GF-D8 (cell line): ENCODE measurements at regions not wholly inside any gene's neighbourhood (a gene's known extent, or its start where the extent isn't known, plus 50 kb on each side); places are given as distances from the start of the nearest gene placed in this dataset.
"Not testable (repeated sequence)": the region's sequence is repeated elsewhere in the genome, so short reads cannot be mapped to it uniquely, and the experiment has no call there.

Experiments used
- DNase-seq: peaks from one replicate; lab custom pipeline; 2025; lab: John Stamatoyannopoulos, UW

GRCh38 chr11:91147885-91148284 lies 925.0 kb upstream of the CHORDC1 start:
- DNase-seq: no peak

DNA sequence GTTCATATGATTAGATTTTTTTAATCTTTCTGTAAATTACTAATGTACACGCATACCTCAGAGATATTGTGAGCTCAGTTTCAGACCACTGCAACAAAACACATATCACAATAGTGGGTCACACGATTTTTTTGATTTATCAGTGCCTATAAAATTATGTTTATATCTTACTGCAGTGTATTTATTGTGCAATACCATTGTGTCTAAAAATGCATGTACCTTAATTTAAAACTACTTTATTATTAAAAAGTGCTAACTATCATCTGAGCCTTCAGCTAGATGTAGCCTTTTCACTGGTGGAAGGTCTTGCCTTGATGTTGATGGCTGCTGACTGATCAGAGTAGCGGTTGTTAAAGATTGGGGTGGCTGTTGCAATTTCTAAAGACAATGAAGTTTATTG lies 918.8 kb upstream of the CHORDC1 start:
- DNase-seq: no peak

- no peak for DNase-seq
Measured at GRCh38 chr11:91136631-91137030, 913.8 kb upstream of the CHORDC1 start.

DNA sequence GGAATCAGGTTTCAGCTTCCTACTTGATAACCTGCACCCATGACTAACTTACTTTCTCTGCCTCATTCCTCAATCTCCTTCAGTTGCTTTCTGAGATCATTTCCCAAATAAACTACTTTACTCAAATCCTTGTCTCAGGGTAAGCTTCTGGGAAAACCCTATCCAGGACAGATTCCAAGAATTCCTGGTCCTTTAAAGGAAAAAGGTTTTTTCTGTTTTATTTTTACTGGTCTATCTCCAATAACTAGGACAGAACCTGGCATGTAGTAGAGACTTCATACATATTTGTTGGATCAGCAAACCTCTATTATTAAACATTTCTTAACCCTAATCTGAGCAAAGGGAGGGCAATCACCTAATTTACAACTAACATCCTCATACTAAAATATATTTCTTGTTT lies 910.5 kb upstream of the CHORDC1 start:
- no peak for DNase-seq

GRCh38 chr11:91129596-91129995 lies 906.7 kb upstream of the CHORDC1 start:
- DNase-seq: no peak

DNA sequence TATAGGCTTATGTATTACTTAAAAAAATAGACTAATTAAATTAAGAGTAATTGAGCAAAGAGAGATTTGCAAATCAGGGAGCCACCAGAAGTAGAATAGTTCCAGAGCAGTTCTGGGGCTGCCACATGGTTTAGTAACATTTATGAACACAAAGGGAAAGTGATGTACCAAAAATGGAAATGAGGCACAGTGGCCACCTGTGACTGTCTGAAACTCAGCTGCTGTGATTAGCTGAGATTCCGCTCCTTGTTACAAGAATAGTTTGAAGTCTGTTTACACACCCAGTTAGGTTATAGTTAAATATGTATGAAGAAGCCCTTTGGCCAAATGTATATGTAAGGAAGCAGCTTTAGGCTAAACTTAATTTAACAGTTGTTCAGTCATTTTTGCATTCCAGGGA lies 901.5 kb upstream of the CHORDC1 start:
- DNase-seq: no peak

DNA sequence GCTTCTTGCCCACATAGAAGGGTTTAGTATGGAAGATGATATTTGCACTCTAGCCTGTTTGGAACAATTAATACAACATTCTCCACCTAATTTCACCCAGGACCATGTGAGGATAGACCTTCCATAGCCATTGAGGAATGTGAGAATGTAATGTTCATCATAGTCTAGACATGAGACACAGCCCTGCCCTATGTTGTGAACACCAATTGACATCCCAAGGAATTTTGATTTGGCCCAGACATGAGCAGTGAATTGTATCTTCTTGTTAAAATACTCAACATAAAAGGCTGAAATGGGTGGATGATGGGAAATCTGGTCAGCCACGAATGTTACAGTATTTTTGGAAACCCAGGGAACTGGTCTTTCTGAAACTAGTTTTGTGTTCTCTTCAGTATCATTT lies 892.3 kb upstream of the CHORDC1 start:
- no peak for DNase-seq

DNA sequence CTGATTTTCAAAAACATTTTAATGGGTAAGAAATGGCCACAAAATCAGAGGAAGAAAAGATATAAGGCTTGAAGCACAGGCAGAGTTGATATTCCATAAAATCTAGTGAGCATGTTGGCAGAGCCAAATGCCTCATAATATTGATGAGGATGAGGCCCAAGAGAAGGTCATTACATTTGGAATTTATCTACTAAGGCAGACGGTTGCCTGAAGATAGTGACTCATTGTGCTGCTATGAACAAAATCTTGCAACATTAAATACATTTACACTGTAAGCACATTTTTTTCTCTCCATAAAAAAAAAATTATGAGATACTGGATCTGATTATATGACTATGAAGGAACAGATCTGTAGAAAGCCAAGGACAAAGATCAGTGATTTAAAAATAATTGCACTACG lies 881.4 kb upstream of the CHORDC1 start:
- DNase-seq: no peak

DNA sequence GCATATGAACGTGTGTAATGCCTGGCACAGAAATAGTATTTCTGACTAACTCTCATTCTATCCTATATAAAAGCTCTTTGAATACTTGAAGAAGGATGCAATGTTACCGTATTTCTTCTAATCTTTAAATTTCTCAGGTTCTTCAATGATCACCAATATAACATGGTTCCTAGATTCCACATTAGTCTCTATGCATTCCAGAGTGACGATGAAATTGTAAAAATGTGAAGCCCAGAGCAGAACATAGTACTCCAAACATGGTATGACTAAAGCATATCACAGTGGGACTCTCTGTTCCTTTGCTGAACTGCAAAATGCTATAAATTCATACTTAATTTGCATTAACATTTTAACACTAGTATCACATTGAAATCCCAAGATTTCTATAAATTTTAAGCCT lies 877.6 kb upstream of the CHORDC1 start:
- no peak for DNase-seq

DNA sequence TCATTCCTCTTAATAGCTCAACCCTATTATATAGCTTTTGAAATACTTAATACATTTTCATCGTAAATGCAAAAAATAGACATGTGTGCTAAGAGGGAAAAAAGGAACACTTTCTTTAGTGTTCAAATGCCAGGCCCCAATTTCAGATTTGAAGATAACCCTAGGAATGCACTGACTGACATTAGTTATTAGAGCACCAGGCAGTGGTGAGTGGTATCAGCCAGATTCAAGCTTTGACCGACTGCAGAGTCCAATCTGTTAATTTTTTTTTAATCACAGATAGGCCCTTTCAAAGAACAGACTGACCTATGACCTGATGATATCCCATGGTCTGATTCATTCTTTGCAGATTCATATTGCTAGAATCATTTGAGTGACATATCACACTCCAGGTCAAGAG lies 874.2 kb upstream of the CHORDC1 start:
- DNase-seq: no peak

GRCh38 chr11:91093141-91093540 lies 870.3 kb upstream of the CHORDC1 start:
- no peak for DNase-seq

DNA sequence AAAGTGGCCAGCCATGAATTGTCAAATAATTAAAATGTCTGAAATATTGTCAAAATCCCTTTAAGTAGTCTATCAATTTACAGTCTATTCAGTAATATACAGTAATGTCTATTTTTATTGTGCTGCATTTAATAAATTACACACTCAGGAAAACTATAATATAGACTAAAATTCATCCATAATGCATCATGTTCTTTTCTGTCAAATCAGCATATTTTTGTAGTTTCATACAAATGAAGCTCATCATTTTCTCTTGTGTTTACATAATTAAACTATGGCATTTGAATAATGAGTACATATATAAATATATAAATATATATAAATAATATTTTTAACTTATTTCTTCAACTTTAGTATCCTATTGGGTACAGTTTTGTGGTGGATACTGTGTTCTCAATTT lies 868.7 kb upstream of the CHORDC1 start:
- no peak for DNase-seq

DNA sequence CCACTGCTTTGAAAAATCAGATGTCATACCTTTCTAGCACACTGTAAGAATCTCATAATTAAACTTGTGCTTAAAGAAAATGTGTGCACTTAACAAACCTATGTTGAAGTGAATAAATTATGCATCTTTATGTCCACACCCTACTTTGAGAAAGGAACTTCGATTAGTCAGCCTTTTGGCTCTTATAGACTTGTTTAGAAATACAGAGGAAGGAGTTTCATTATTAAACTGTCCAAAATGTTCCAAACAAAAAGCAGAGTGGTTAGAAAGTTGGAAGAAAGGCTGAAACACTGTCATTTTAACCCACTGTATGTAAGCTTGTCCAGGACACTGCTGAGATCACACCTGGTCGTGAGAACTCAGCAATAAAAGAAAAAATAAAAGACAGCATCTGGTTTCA lies 863.2 kb upstream of the CHORDC1 start:
- no peak for DNase-seq

GRCh38 chr11:91082255-91082654 lies 859.4 kb upstream of the CHORDC1 start:
- DNase-seq: no peak

DNA sequence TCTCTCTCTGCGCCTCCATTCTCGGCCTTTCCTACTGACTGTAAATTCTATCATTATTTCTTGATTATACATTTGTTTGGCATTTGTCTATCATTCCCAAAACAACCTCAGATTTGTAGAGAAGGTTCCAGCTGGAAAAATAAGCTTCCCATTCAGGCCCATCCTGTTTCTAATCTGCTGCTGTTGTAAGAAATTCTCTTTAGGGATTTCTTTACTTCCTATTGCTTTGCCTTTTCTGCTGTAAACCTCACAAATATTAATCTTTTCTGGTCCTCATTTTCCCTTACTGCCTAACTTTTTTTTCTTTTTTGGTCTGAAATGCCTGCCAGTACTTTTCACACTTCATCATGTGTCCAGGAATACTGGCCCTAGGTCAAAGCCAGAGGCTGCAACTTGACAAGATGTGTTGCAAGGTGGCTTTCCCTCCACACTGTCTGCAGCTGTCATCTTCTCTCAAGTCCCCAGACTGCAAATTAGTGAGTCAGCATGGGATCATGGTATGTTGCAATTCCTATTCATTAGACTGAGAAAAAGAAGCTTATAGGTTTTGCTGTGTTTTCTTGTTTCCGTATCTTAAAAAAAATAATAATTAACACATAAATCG lies 858.7 kb upstream of the CHORDC1 start:
- DNase-seq: no peak

- no peak for DNase-seq
Measured at GRCh38 chr11:91078221-91078620, 855.4 kb upstream of the CHORDC1 start.

DNA sequence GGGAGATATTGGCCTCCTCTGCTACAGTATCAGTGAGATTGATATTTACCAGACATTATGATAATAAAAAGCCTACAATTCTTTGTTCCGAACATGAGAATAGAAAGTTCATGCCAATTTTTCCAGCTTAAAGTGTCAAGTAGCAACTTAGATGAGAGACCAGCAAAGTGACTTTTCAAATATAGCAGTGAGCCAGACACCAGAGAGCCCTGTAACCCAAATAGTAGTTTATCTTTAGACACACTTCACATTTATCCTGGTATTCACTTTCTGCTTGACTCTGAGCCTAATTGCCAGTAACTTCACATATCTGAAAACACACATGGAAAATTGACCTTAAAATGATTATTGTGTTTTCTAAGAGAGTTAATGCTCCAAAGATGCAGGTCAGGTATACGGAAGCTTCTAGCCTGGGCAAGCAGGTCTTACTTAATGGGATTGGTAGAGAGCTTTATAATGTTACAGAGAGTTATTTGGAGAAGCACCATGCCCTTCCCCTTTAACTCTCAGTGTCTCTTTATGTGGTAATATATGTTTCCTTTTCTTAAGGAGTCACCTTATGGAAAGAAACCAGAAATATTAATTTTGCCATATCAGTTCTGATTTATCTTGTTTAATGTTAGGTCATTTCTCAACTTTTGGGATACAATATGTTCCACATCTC lies 852.3 kb upstream of the CHORDC1 start:
- DNase-seq: no peak

DNA sequence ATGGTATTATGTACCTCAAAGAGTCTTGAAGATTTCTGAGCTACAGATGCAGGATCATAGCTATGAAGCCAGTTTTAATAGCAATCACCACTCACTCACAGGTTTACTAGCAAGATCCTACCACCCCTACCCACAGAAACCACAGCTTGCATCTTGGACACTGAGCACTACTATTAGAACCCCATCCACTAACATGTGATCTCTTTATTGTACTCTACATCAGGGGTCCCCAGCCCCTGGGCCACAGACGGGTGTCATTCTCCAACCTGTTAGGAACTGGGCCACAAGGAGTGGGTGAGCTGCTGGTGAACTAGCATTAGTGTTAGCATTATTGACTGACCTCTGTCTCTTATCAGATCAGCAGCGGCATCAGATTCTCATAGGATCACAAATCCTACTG lies 844.8 kb upstream of the CHORDC1 start:
- no peak for DNase-seq

GRCh38 chr11:91066456-91067047 lies 843.7 kb upstream of the CHORDC1 start:
- DNase-seq: no peak

- not testable (repeated sequence) for DNase-seq
Measured at GRCh38 chr11:91063399-91063798, 840.5 kb upstream of the CHORDC1 start.

GRCh38 chr11:91047882-91048281 lies 825.0 kb upstream of the CHORDC1 start:
- no peak for DNase-seq

DNA sequence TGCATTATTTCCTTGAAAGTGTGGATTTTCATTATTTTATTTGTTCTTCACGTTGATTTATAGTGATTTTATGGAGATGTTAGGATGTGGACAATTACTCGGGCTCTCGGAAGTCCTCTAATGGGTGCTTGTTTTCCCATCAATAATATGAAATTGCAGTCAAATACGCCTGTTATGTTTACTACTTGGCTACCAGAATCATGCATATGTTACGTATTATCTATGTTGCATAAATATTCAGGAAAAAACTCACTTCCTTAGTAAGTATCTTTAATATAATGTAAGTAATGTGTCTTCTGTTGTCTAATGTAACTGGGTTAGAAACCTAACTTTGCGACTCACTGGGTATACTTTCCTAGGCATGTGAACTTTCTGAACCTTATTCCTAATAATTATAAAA lies 823.4 kb upstream of the CHORDC1 start:
- no peak for DNase-seq

GRCh38 chr11:91041626-91042025 lies 818.8 kb upstream of the CHORDC1 start:
- DNase-seq: no peak

- no peak for DNase-seq
Measured at GRCh38 chr11:91023731-91024130, 800.9 kb upstream of the CHORDC1 start.
